ENCODE measurements at regions not wholly inside any gene's neighbourhood (a gene's known extent, or its start where the extent isn't known, plus 50 kb on each side); places are given as distances from the start of the nearest gene placed in this dataset.

DNA sequence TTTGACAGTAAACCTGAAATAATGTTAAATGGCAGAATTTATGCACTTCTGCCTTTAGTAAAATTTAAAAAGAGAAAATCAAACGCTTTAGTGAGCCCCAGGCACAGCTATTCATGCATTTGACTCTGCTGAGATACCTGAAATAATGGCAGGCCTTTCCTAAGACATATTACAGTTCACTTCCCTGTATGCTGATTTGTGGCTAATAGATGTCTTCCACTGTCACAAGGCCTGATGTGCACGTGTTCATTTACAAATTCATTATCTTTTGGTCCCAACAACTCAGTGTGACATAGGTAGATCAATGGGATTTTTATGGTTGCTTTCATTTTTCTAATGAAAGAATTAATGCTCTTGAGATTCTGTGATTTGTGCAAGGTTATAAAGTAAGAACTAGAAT is 449.7 kb upstream of the RGS17 start:
- dilution Hi-C loops (cut with MboI; ENCODE audit: extremely low pct_ligation_motif_present, low sequenced_read_pairs) = no loop called here
- Histone ChIP-seq H3K9me3 (ENCODE audit: control insufficient read depth, low read depth, low read length) (no peaks in the 10 kb centered on the region), H3K4me1 (ENCODE audit: control insufficient read depth, extremely low read depth, insufficient read depth, low read length) (no peaks in the 10 kb centered on the region), H2AFZ (ENCODE audit: control insufficient read depth, low read length) (no peak overlapping the region), H3K9ac (ENCODE audit: control insufficient read depth, extremely low read depth, insufficient read depth, low read length) (no peak overlapping the region), H4K20me1 (ENCODE audit: control insufficient read depth, extremely low read depth, insufficient read depth, low read length) (no peaks in the 10 kb centered on the region), H3K79me2 (ENCODE audit: control insufficient read depth, insufficient read depth, low read length) (no peaks in the 10 kb centered on the region), H3K27me3 (ENCODE audit: control insufficient read depth, extremely low read depth, insufficient read depth, low read length) (no peaks in the 10 kb centered on the region), H3K36me3 (ENCODE audit: control insufficient read depth in 2 of 2, extremely low read depth in 1 of 2, insufficient read depth in 2 of 2, low read length in 2 of 2) (no peaks in the 10 kb centered on the region), H3K27ac (ENCODE audit: control insufficient read depth, insufficient read depth, low read length) (no peak overlapping the region), H3K4me2 (ENCODE audit: control insufficient read depth, extremely low read depth, insufficient read depth, low read depth, low read length) (no peak overlapping the region), H3K9me1 (ENCODE audit: control insufficient read depth, extremely low read depth, insufficient read depth, low read length) (no peaks in the 10 kb centered on the region), H3K4me3 (ENCODE audit: control insufficient read depth in 2 of 3, extremely low read depth in 1 of 3, insufficient read depth in 2 of 3, low read depth in 1 of 3, low read length in 3 of 3) (no peak overlapping the region)
- FAIRE-seq (no peak), DNase-seq (ENCODE audit: low read depth, low spot score) (no peak)
- TF ChIP-seq CTCF (optimal IDR thresholded peaks at IDR 0.05 in 1 of 3, IDR thresholded peaks at IDR 0.05 in 1 of 3, conservative IDR thresholded peaks at IDR 0.05 in 1 of 3; ENCODE audit: extremely low read depth in 1 of 3, insufficient read depth in 2 of 3, low read length in 3 of 3) (no peak), EZH2 (IDR thresholded peaks at IDR 0.05; ENCODE audit: low read length) (no peak)

DNA sequence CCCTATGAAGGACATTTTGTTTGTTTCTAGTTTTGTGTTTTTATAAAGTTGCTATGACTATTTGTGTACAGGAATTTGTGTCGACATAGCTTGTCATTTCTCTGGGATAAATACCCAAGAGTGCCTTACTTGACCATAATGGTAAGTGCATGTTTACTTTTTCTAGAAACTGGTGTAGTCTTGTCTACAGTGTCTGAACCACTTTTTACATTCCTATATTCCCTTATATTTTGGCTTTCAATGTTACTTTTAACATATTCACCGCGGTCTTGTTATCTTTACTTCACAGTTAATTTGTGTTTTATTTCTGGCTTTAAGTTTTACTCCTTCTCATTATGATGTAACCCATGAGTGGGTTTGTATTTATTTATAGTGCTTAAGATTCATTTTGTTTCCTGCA is 444.4 kb upstream of the RGS17 start:
- H3K9me3 ChIP-seq (ENCODE audit: control insufficient read depth, low read depth, low read length) = no peaks in the 10 kb centered on the region
- H3K79me2 ChIP-seq (ENCODE audit: control insufficient read depth, insufficient read depth, low read length) = no peaks in the 10 kb centered on the region
- no peak overlapping the region for H3K9ac ChIP-seq (ENCODE audit: control insufficient read depth, extremely low read depth, insufficient read depth, low read length)
- H3K4me2 ChIP-seq (ENCODE audit: control insufficient read depth, extremely low read depth, insufficient read depth, low read depth, low read length) = no peak overlapping the region
- H3K4me1 ChIP-seq (ENCODE audit: control insufficient read depth, extremely low read depth, insufficient read depth, low read length) = no peaks in the 10 kb centered on the region
- TF ChIP-seq EZH2 (IDR thresholded peaks at IDR 0.05; ENCODE audit: low read length) = no peak
- TF ChIP-seq CTCF (optimal IDR thresholded peaks at IDR 0.05 in 1 of 3, IDR thresholded peaks at IDR 0.05 in 1 of 3, conservative IDR thresholded peaks at IDR 0.05 in 1 of 3; ENCODE audit: extremely low read depth in 1 of 3, insufficient read depth in 2 of 3, low read length in 3 of 3) = no peak
- DNase-seq (ENCODE audit: low read depth, low spot score) = no peak
- dilution Hi-C loops (cut with MboI; ENCODE audit: extremely low pct_ligation_motif_present, low sequenced_read_pairs) = no loop called here
- no peak overlapping the region for H2AFZ ChIP-seq (ENCODE audit: control insufficient read depth, low read length)
- H4K20me1 ChIP-seq (ENCODE audit: control insufficient read depth, extremely low read depth, insufficient read depth, low read length) = no peaks in the 10 kb centered on the region
- H3K4me3 ChIP-seq (ENCODE audit: control insufficient read depth in 2 of 3, extremely low read depth in 1 of 3, insufficient read depth in 2 of 3, low read depth in 1 of 3, low read length in 3 of 3) = no peak overlapping the region
- no peaks in the 10 kb centered on the region for H3K9me1 ChIP-seq (ENCODE audit: control insufficient read depth, extremely low read depth, insufficient read depth, low read length)
- H3K27me3 ChIP-seq (ENCODE audit: control insufficient read depth, extremely low read depth, insufficient read depth, low read length) = no peaks in the 10 kb centered on the region
- no peak for FAIRE-seq
- H3K36me3 ChIP-seq (ENCODE audit: control insufficient read depth in 2 of 2, extremely low read depth in 1 of 2, insufficient read depth in 2 of 2, low read length in 2 of 2) = no peaks in the 10 kb centered on the region
- no peak overlapping the region for H3K27ac ChIP-seq (ENCODE audit: control insufficient read depth, insufficient read depth, low read length)

All from keratinocyte (primary cell).